SK-N-SH (cell line): ENCODE measurements at regions not wholly inside any gene's neighbourhood (a gene's known extent, or its start where the extent isn't known, plus 50 kb on each side); places are given as distances from the start of the nearest gene placed in this dataset.

Source experiments
- CTCF ChIA-PET: fragments of 300-600, 350-600 bp; formaldehyde crosslinking; extraction: SDS; loops from one replicate; lab custom pipeline; 2021; lab: Yijun Ruan, JAX
- POLR2A ChIA-PET: fragments of 350-600 bp; sonication (Branson Sonifier 250); formaldehyde crosslinking; extraction: SDS; loops from one replicate; lab custom pipeline; 2020; ENCODE audit warnings: antibody characterized with exemption, inconsistent platforms; lab: Yijun Ruan, JAX
- DNase-seq: peaks from one replicate; pipeline ENCODE4 v3.0.0; 2012
- H2AFZ ChIP-seq: fragments of 200-600 bp; sonication (generic); 2 replicates; pipeline ENCODE4 v1.8.1; 2016; ENCODE audit warnings: antibody characterized with exemption, mild to moderate bottlenecking, low read depth
- H3F3A ChIP-seq: fragments of 200-600 bp; sonication (generic); replicated peaks from 2 replicates; pipeline ENCODE3; 2016; ENCODE audit warnings: antibody characterized with exemption, mild to moderate bottlenecking; ENCODE audit not compliant: insufficient read depth
- H3K27ac ChIP-seq, 2 experiments: fragments of 200-500 bp in 1 of 2; fragments of 200-600 bp in 1 of 2; sonication (Bioruptor generic) in 1 of 2; sonication (generic), shearing (Covaris generic) in 1 of 2; 2 replicates each; pipeline versions ENCODE4 v1.5.1 to v1.6.1; 2014 to 2016; ENCODE audit warnings: low read depth in 2 of 2, inconsistent platforms in 1 of 2, low read length in 1 of 2, mild to moderate bottlenecking in 1 of 2, mixed read lengths in 1 of 2
- H3K27me3 ChIP-seq: fragments of 200-600 bp; sonication (generic), shearing (Covaris generic); 2 replicates; pipeline ENCODE4 v1.6.1; 2016; ENCODE audit warnings: mixed run types; ENCODE audit not compliant: insufficient read depth
- H3K36me3 ChIP-seq, 2 experiments: fragments of 200-500 bp in 1 of 2; fragments of 200-600 bp in 1 of 2; sonication (Bioruptor generic) in 1 of 2; sonication (generic) in 1 of 2; replicated peaks in 1 of 2; 2 replicates each; pipeline versions ENCODE3 to v1.5.1; 2014 to 2016; ENCODE audit warnings: low read length in 1 of 2, mild to moderate bottlenecking in 1 of 2; ENCODE audit not compliant: insufficient read depth in 2 of 2, control insufficient read depth in 1 of 2
- H3K4me1 ChIP-seq, 2 experiments: fragments of 200-500 bp in 1 of 2; fragments of 200-600 bp in 1 of 2; sonication (Bioruptor generic) in 1 of 2; sonication (generic), shearing (Covaris generic) in 1 of 2; 2 replicates each; pipeline versions ENCODE4 v1.5.1 to v1.6.1; 2014 to 2016; ENCODE audit warnings: low read depth in 1 of 2, low read length in 1 of 2, mixed run types in 1 of 2; ENCODE audit not compliant: insufficient read depth in 2 of 2, control insufficient read depth in 1 of 2
- H3K4me2 ChIP-seq: fragments of 200-600 bp; sonication (generic), shearing (Covaris generic); 2 replicates; pipeline ENCODE4 v1.6.1; 2017; ENCODE audit warnings: mixed run types
- H3K4me3 ChIP-seq, 2 experiments: fragments of 200-500 bp in 1 of 2; fragments of 200-600 bp in 1 of 2; sonication (Bioruptor generic) in 1 of 2; sonication (generic), shearing (Covaris generic) in 1 of 2; 2 replicates each; pipeline versions ENCODE4 v1.5.1 to v1.8.1; 2014 to 2016; ENCODE audit warnings: low read depth in 2 of 2, inconsistent platforms in 1 of 2, low read length in 1 of 2, mild to moderate bottlenecking in 1 of 2, mixed read lengths in 1 of 2, moderate library complexity in 1 of 2
- H3K79me2 ChIP-seq: fragments of 200-600 bp; sonication (generic); 2 replicates; pipeline ENCODE4 v1.8.1; 2017; ENCODE audit warnings: mild to moderate bottlenecking; ENCODE audit not compliant: insufficient read depth
- H3K9ac ChIP-seq: fragments of 200-600 bp; sonication (generic); 2 replicates; pipeline ENCODE4 v1.6.1; 2017; ENCODE audit warnings: mixed run types
- H3K9me2 ChIP-seq: fragments of 200-600 bp; sonication (generic); 2 replicates; pipeline ENCODE4 v1.6.1; 2017; ENCODE audit warnings: mixed run types
- H3K9me3 ChIP-seq: fragments of 200-600 bp; sonication (generic); 2 replicates; pipeline ENCODE4 v1.6.1; 2017; ENCODE audit warnings: mixed run types, mild to moderate bottlenecking, moderate library complexity
- H4K20me1 ChIP-seq: fragments of 200-600 bp; sonication (generic); 2 replicates; pipeline ENCODE4 v1.6.1; 2017; ENCODE audit warnings: mild to moderate bottlenecking, mixed run types; ENCODE audit not compliant: insufficient read depth
- ELF1 ChIP-seq: IDR thresholded peaks from 2 replicates; pipeline ENCODE4 v1.4.0; 2012
- FOXM1 ChIP-seq: IDR thresholded peaks from 2 replicates; pipeline ENCODE4 v1.4.0; 2012; ENCODE audit warnings: low read depth, mild to moderate bottlenecking
- GATA2 ChIP-seq: sonication (generic); formaldehyde crosslinking; IDR thresholded peaks from 2 replicates; pipeline ENCODE4 v1.5.0; 2020; ENCODE audit warnings: mild to moderate bottlenecking, missing genetic modification reagents
- IRF3 ChIP-seq: fragments of 150-350 bp; IDR thresholded peaks from 2 replicates; pipeline ENCODE4 v1.6.1; 2016; ENCODE audit warnings: mild to moderate bottlenecking, low read depth, low read length
- JUND ChIP-seq: IDR thresholded peaks from 2 replicates; pipeline ENCODE4 v1.4.0; 2012
- MEF2A ChIP-seq: IDR thresholded peaks from 2 replicates; pipeline ENCODE4 v1.4.0; 2012; ENCODE audit warnings: low read depth, borderline replicate concordance
- MXI1 ChIP-seq: IDR thresholded peaks from 2 replicates; pipeline ENCODE4 v1.6.1; 2012; ENCODE audit warnings: mild to moderate bottlenecking, low read depth, low read length, improper control_type of control experiment
- NFIC ChIP-seq: IDR thresholded peaks from 2 replicates; pipeline ENCODE4 v1.4.0; 2012; ENCODE audit warnings: borderline replicate concordance
- NRF1 ChIP-seq: IDR thresholded peaks from 2 replicates; pipeline ENCODE4 v1.6.1; 2012; ENCODE audit warnings: low read depth, mild to moderate bottlenecking, low read length
- PBX3 ChIP-seq: IDR thresholded peaks from 2 replicates; pipeline ENCODE4; 2012
- POLR2AphosphoS5 ChIP-seq: IDR thresholded peaks from 2 replicates; pipeline ENCODE4 v1.6.1; 2012; ENCODE audit warnings: low read depth, low read length
- REST ChIP-seq: IDR thresholded peaks from 2 replicates; pipeline ENCODE4 v1.6.1; 2012; ENCODE audit warnings: mild to moderate bottlenecking, low read depth, low read length, moderate library complexity
- RFX5 ChIP-seq: IDR thresholded peaks from 2 replicates; pipeline ENCODE4 v1.6.1; 2012; ENCODE audit warnings: mild to moderate bottlenecking, improper control_type of control experiment, low read length
- SIN3A ChIP-seq: IDR thresholded peaks from 2 replicates; pipeline ENCODE4 v1.6.1; 2012; ENCODE audit warnings: low read depth, mild to moderate bottlenecking, low read length, moderate library complexity, borderline replicate concordance
- SMC3 ChIP-seq: IDR thresholded peaks from 2 replicates; pipeline ENCODE4 v1.6.1; 2012; ENCODE audit warnings: low read depth, low read length, improper control_type of control experiment
- TCF12 ChIP-seq: IDR thresholded peaks from 2 replicates; pipeline ENCODE4 v1.4.0; 2012
- TEAD4 ChIP-seq: IDR thresholded peaks from 2 replicates; pipeline ENCODE4 v1.4.0; 2012; ENCODE audit warnings: mild to moderate bottlenecking, borderline replicate concordance; ENCODE audit not compliant: insufficient read depth
- YY1 ChIP-seq: IDR thresholded peaks from 2 replicates; pipeline ENCODE4 v1.4.0; 2012; ENCODE audit warnings: low read depth, mild to moderate bottlenecking
- WGBS: methylation state at CpG from one replicate; pipeline ENCODE4 v1.1.6; 2017; ENCODE audit warnings: low lambda C conversion rate; 5-methylcytosine and 5-hydroxymethylcytosine counted together
- TF ChIP-seq, protein P1 (sequence below): IDR thresholded peaks from 2 replicates; pipeline ENCODE4 v1.4.0; 2012; ENCODE audit warnings: low read depth
- TF ChIP-seq, protein P2 (sequence below): IDR thresholded peaks from 2 replicates; pipeline ENCODE4 v1.4.0; 2012; ENCODE audit warnings: low read depth, borderline replicate concordance
- TF ChIP-seq, protein P3 (sequence below): IDR thresholded peaks from 2 replicates; pipeline ENCODE4 v1.4.0; 2012; ENCODE audit warnings: low read depth, borderline replicate concordance

DNA sequence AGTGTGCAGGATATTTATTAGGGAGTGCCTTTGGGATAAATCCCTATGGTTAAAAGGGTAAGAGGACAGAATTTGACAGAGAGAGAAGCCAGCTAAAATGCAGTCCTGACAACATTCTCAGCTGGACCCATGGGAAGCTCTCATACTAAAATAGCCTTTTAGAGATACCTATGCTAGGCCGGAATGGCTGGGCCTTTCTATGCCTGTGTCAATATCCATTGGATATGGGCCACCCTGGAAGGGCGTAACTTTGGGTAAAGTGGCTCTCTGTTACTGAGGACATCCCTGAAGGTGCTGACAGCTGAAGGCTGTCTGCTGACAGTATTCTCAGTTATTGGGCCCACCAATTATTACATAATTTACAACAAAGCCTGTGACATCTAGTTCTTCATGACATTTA, 613.0 kb upstream of the B3GALT2 start:
- WGBS = 25% methylated on average over 2 of the region's 2 CpGs
- POLR2A ChIA-PET = no interaction called here
- Histone ChIP-seq H3K9me3 (no peaks in the 10 kb centered on the region), H4K20me1 (no peaks in the 10 kb centered on the region), H3K36me3 (no peaks in the 10 kb centered on the region), H3K27me3 (no peaks in the 10 kb centered on the region), H3K9ac (no peak overlapping the region), H3K79me2 (no peaks in the 10 kb centered on the region), H3K9me2 (no peaks in the 10 kb centered on the region), H3K4me2 (no peak overlapping the region), H3K4me1 (no peaks in the 10 kb centered on the region), H3K27ac (no peak overlapping the region; a peak in 1 of 4 replicates), H3K4me3 (no peak overlapping the region), H3F3A (peaks cover 4% of the 10 kb centered on the region), H2AFZ (no peak overlapping the region)
- no peak for DNase-seq
- TF ChIP-seq NFIC (no peak), FOXM1 (no peak), GATA2 (no peak), MXI1 (no peak), PBX3 (no peak), JUND (no peak), REST (no peak), ELF1 (no peak), IRF3 (no peak), SMC3 (no peak)
- TF ChIP-seq, protein P1, sequence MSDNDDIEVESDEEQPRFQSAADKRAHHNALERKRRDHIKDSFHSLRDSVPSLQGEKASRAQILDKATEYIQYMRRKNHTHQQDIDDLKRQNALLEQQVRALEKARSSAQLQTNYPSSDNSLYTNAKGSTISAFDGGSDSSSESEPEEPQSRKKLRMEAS = no peak
- CTCF ChIA-PET = no interaction called here

DNA sequence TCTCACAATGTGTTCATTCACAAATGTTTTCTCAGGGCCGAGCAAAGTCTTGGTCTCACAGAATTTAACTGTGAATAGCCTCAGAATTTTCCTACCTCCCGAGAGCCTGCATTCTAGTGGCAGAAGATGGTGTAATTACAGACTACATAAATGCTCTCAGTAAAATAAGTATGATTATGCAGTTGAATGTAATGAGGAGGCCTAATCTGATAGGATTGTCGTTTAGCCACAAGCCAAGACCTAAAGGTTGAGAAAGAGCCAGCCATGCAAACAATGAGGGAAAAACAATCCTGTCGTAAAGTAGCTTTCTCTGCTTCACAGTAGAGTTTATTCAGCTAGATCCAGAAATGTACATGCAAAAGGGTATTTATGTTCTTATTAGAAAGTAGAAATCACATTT, 607.8 kb upstream of the B3GALT2 start:
- H3K4me3 ChIP-seq = no peak overlapping the region
- no peak overlapping the region for H2AFZ ChIP-seq
- 22% methylated on average over 4 of the region's 4 CpGs for WGBS
- H3K27ac ChIP-seq = no peak overlapping the region
- ChIA-PET CTCF (no interaction called here), POLR2A (no interaction called here)
- H3K36me3 ChIP-seq = no peaks in the 10 kb centered on the region
- H3K4me2 ChIP-seq = no peak overlapping the region
- H3K27me3 ChIP-seq = no peaks in the 10 kb centered on the region
- no peaks in the 10 kb centered on the region for H3K4me1 ChIP-seq
- no peak for DNase-seq
- H3K9me2 ChIP-seq = no peaks in the 10 kb centered on the region
- H3F3A ChIP-seq = no peaks in the 10 kb centered on the region
- H3K79me2 ChIP-seq = no peaks in the 10 kb centered on the region
- H3K9me3 ChIP-seq = no peaks in the 10 kb centered on the region
- H3K9ac ChIP-seq = no peak overlapping the region
- no peaks in the 10 kb centered on the region for H4K20me1 ChIP-seq
- no peak for TF ChIP-seq RFX5
- no peak for TF ChIP-seq YY1
- TF ChIP-seq SMC3 = no peak
- TF ChIP-seq NRF1 = no peak
- no peak for TF ChIP-seq TCF12
- no peak for TF ChIP-seq SIN3A
- no peak for TF ChIP-seq GATA2
- TF ChIP-seq, protein P2, sequence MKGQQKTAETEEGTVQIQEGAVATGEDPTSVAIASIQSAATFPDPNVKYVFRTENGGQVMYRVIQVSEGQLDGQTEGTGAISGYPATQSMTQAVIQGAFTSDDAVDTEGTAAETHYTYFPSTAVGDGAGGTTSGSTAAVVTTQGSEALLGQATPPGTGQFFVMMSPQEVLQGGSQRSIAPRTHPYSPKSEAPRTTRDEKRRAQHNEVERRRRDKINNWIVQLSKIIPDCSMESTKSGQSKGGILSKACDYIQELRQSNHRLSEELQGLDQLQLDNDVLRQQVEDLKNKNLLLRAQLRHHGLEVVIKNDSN = no peak
- no peak for TF ChIP-seq POLR2AphosphoS5
- no peak for TF ChIP-seq MEF2A
- TF ChIP-seq, protein P1 = no peak
- no peak for TF ChIP-seq TEAD4
- no peak for TF ChIP-seq ELF1
- TF ChIP-seq, protein P3, sequence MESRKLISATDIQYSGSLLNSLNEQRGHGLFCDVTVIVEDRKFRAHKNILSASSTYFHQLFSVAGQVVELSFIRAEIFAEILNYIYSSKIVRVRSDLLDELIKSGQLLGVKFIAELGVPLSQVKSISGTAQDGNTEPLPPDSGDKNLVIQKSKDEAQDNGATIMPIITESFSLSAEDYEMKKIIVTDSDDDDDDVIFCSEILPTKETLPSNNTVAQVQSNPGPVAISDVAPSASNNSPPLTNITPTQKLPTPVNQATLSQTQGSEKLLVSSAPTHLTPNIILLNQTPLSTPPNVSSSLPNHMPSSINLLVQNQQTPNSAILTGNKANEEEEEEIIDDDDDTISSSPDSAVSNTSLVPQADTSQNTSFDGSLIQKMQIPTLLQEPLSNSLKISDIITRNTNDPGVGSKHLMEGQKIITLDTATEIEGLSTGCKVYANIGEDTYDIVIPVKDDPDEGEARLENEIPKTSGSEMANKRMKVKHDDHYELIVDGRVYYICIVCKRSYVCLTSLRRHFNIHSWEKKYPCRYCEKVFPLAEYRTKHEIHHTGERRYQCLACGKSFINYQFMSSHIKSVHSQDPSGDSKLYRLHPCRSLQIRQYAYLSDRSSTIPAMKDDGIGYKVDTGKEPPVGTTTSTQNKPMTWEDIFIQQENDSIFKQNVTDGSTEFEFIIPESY = no peak
